WTC11 (cell line): ENCODE measurements at regions not wholly inside any gene's neighbourhood (a gene's known extent, or its start where the extent isn't known, plus 50 kb on each side); places are given as distances from the start of the nearest gene placed in this dataset.

Experiments
- ATAC-seq: fragments of 200-7000 bp; cut with Tn5 transposase; 2 replicates; pipeline ENCODE4 v1.10.0; 2021; ENCODE audit warnings: mild to moderate bottlenecking, moderate library complexity
- CTCF ChIA-PET: fragments of 300-600 bp; sonication (Branson Sonifier 250); formaldehyde crosslinking; loops from one replicate; lab custom pipeline; 2021; ENCODE audit warnings: antibody characterized with exemption; lab: Charles Lee
- POLR2A ChIA-PET: fragments of 350-600 bp; sonication (Branson Sonifier 250); formaldehyde crosslinking; loops from one replicate; lab custom pipeline; 2021; ENCODE audit warnings: antibody characterized with exemption; lab: Charles Lee
- DNase-seq: peaks from one replicate; pipeline ENCODE4 v3.0.0; 2021; ENCODE audit warnings: low spot score
- H3K27ac Mint-ChIP-seq: 2 replicates; pipeline ENCODE4 v1.8.0; 2021; ENCODE audit warnings: mixed read lengths
- H3K27me3 Mint-ChIP-seq: 2 replicates; pipeline ENCODE4 v1.8.0; 2021; ENCODE audit warnings: low read depth, mild to moderate bottlenecking, moderate library complexity, mixed read lengths
- H3K36me3 Mint-ChIP-seq: 2 replicates; pipeline ENCODE4 v1.8.0; 2021; ENCODE audit warnings: mixed read lengths
- H3K4me1 Mint-ChIP-seq: 2 replicates; pipeline ENCODE4 v1.8.0; 2022; ENCODE audit warnings: mixed read lengths
- H3K4me3 Mint-ChIP-seq: 2 replicates; pipeline ENCODE4 v1.8.0; 2021; ENCODE audit warnings: mild to moderate bottlenecking, moderate library complexity, mixed read lengths
- H3K9me3 Mint-ChIP-seq: 2 replicates; pipeline ENCODE4 v1.8.0; 2021; ENCODE audit warnings: mixed read lengths
- AFF4 ChIP-seq: sonication (generic); formaldehyde crosslinking; IDR thresholded peaks from 2 replicates; pipeline ENCODE4 v1.8.1; 2023; ENCODE audit warnings: mild to moderate bottlenecking, missing genetic modification reagents, borderline replicate concordance
- ARID4B ChIP-seq: sonication (generic); formaldehyde crosslinking; IDR thresholded peaks from 2 replicates; pipeline ENCODE4 v1.8.0; 2023; ENCODE audit warnings: missing genetic modification reagents, mild to moderate bottlenecking, borderline replicate concordance
- ATF6 ChIP-seq: sonication (generic); formaldehyde crosslinking; IDR thresholded peaks from 2 replicates; pipeline ENCODE4 v1.8.1; 2023; ENCODE audit warnings: mild to moderate bottlenecking, missing genetic modification reagents
- FOXJ3 ChIP-seq: sonication (generic); formaldehyde crosslinking; IDR thresholded peaks from 2 replicates; pipeline ENCODE4 v1.9.0; 2021; ENCODE audit warnings: missing genetic modification reagents, mild to moderate bottlenecking, borderline replicate concordance
- FOXK1 ChIP-seq: sonication (generic); formaldehyde crosslinking; IDR thresholded peaks from 2 replicates; pipeline ENCODE4 v1.8.0; 2022; ENCODE audit warnings: mild to moderate bottlenecking, moderate library complexity, missing genetic modification reagents
- FOXP4 ChIP-seq: sonication (generic); formaldehyde crosslinking; IDR thresholded peaks from 2 replicates; pipeline ENCODE4 v1.8.0; 2022; ENCODE audit warnings: mild to moderate bottlenecking, missing genetic modification reagents
- NR2C2 ChIP-seq: sonication (generic); formaldehyde crosslinking; IDR thresholded peaks from 2 replicates; pipeline ENCODE4 v1.8.0; 2022; ENCODE audit warnings: mild to moderate bottlenecking, missing genetic modification reagents
- NR3C1 ChIP-seq: sonication (generic); formaldehyde crosslinking; conservative IDR thresholded peaks from 2 replicates; pipeline ENCODE4 v1.8.1; 2023; ENCODE audit warnings: low read depth, mild to moderate bottlenecking, missing genetic modification reagents
- PREB ChIP-seq: sonication (generic); formaldehyde crosslinking; IDR thresholded peaks from 2 replicates; pipeline ENCODE4 v1.8.1; 2022; ENCODE audit warnings: mild to moderate bottlenecking, missing genetic modification reagents, moderate library complexity, borderline replicate concordance
- SOX15 ChIP-seq: fragments of 250-450 bp; sonication (Bioruptor Pico); IDR thresholded peaks from 2 replicates; pipeline ENCODE4 v1.9.0; 2021; ENCODE audit warnings: mild to moderate bottlenecking
- ZBTB43 ChIP-seq: sonication (generic); formaldehyde crosslinking; IDR thresholded peaks from 2 replicates; pipeline ENCODE4 v1.8.1; 2023; ENCODE audit warnings: mild to moderate bottlenecking, missing genetic modification reagents
- ZMAT4 ChIP-seq: fragments of 250-450 bp; sonication (Bioruptor Pico); IDR thresholded peaks from 2 replicates; pipeline ENCODE4 v1.9.0; 2021; ENCODE audit warnings: mild to moderate bottlenecking
- ZNF121 ChIP-seq: sonication (generic); formaldehyde crosslinking; IDR thresholded peaks from 2 replicates; pipeline ENCODE4 v1.8.0; 2023; ENCODE audit warnings: missing genetic modification reagents
- ZNF138 ChIP-seq: sonication (generic); formaldehyde crosslinking; conservative IDR thresholded peaks from 2 replicates; pipeline ENCODE4 v1.8.1; 2022; ENCODE audit warnings: mild to moderate bottlenecking, moderate library complexity, missing genetic modification reagents
- ZNF317 ChIP-seq: sonication (generic); formaldehyde crosslinking; IDR thresholded peaks from 2 replicates; pipeline ENCODE4 v1.8.1; 2023; ENCODE audit warnings: low read depth, mild to moderate bottlenecking, moderate library complexity, missing genetic modification reagents, borderline replicate concordance

- no peak overlapping the region for H3K27ac Mint-ChIP-seq
- ATAC-seq = no peak
- no peaks in the 10 kb centered on the region for H3K27me3 Mint-ChIP-seq
- TF ChIP-seq ZMAT4 (CRISPR knock-in tag) (no peak), ZBTB43 (CRISPR knock-in tag) (no peak), AFF4 (no peak), NR2C2 (CRISPR knock-in tag) (no peak), ZNF317 (CRISPR knock-in tag) (no peak), ZNF121 (CRISPR knock-in tag) (no peak), NR3C1 (no peak), ATF6 (no peak), FOXJ3 (CRISPR knock-in tag) (no peak), SOX15 (CRISPR knock-in tag) (no peak), FOXP4 (CRISPR knock-in tag) (no peak), ARID4B (CRISPR knock-in tag) (no peak), FOXK1 (CRISPR knock-in tag) (no peak), ZNF138 (CRISPR knock-in tag) (no peak), PREB (CRISPR knock-in tag) (no peak)
- ChIA-PET CTCF (no interaction called here), POLR2A (no interaction called here)
- H3K4me1 Mint-ChIP-seq = no peaks in the 10 kb centered on the region
- no peak for DNase-seq
- H3K4me3 Mint-ChIP-seq = no peak overlapping the region
- peaks cover 6% of the 10 kb centered on the region for H3K9me3 Mint-ChIP-seq
- peaks cover 5% of the 10 kb centered on the region; the same call in 1 of the 2 replicates for H3K36me3 Mint-ChIP-seq
These were observed 150.1 kb upstream of the MAGEB2 start for GRCh38 chrX:30065226-30065625.
